Neural progenitor cell (in vitro differentiated cells): ENCODE measurements at regions not wholly inside any gene's neighbourhood (a gene's known extent, or its start where the extent isn't known, plus 50 kb on each side); places are given as distances from the start of the nearest gene placed in this dataset.

ENCODE experiments used
- DNase-seq: peaks from one replicate; pipeline ENCODE4 v3.0.0-alpha.2; 2016; ENCODE audit warnings: low spot score
- H2AFZ ChIP-seq: fragments of 200-600 bp; sonication (generic); replicated peaks from 2 replicates; pipeline ENCODE4 v1.6.1; 2016; ENCODE audit warnings: antibody characterized with exemption
- H3F3A ChIP-seq: fragments of 200-600 bp; sonication (generic); 2 replicates; pipeline ENCODE4 v1.6.1; 2016; ENCODE audit warnings: antibody characterized with exemption, low read depth
- H3K27ac ChIP-seq: fragments of 200-600 bp; sonication (generic); 2 replicates; pipeline ENCODE4 v1.5.1; 2016; ENCODE audit warnings: mild to moderate bottlenecking
- H3K27me3 ChIP-seq: fragments of 200-600 bp; sonication (generic); 2 replicates; pipeline ENCODE4 v1.6.1; 2016; ENCODE audit warnings: mild to moderate bottlenecking, moderate library complexity
- H3K36me3 ChIP-seq: fragments of 200-600 bp; sonication (generic); 2 replicates; pipeline ENCODE4 v1.5.1; 2016
- H3K4me1 ChIP-seq: fragments of 200-600 bp; sonication (generic); 2 replicates; pipeline ENCODE4 v1.6.1; 2016; ENCODE audit warnings: mixed run types
- H3K4me2 ChIP-seq: fragments of 200-600 bp; sonication (generic); 2 replicates; pipeline ENCODE4 v1.6.1; 2016
- H3K4me3 ChIP-seq: fragments of 200-600 bp; sonication (generic); 2 replicates; pipeline ENCODE4 v1.5.1; 2016
- H3K79me2 ChIP-seq: fragments of 200-600 bp; sonication (generic); 2 replicates; pipeline ENCODE4 v1.6.1; 2016; ENCODE audit warnings: low read depth
- H3K9ac ChIP-seq: fragments of 200-600 bp; sonication (generic); 2 replicates; pipeline ENCODE4 v1.6.1; 2016
- H3K9me3 ChIP-seq: fragments of 200-600 bp; sonication (generic); 2 replicates; pipeline ENCODE4 v1.5.1; 2016; ENCODE audit warnings: low read depth
- H4K20me1 ChIP-seq: fragments of 200-600 bp; sonication (generic); 2 replicates; pipeline ENCODE4 v1.6.1; 2016; ENCODE audit warnings: low read depth
- H3K27ac Mint-ChIP-seq: 3 replicates; pipeline ENCODE4 v1.8.0; 2021; ENCODE audit warnings: mixed read lengths
- H3K27me3 Mint-ChIP-seq: 2 replicates; pipeline ENCODE4 v1.8.0; 2022; ENCODE audit warnings: low read depth, mild to moderate bottlenecking, inconsistent platforms, moderate library complexity, mixed read lengths; ENCODE audit not compliant: insufficient read depth
- H3K36me3 Mint-ChIP-seq: 3 replicates; pipeline ENCODE4 v1.8.0; 2021; ENCODE audit warnings: mixed read lengths
- H3K4me1 Mint-ChIP-seq: 3 replicates; pipeline ENCODE4 v1.8.0; 2021; ENCODE audit warnings: mixed read lengths
- H3K4me3 Mint-ChIP-seq: 3 replicates; pipeline ENCODE4 v1.8.0; 2021; ENCODE audit warnings: mild to moderate bottlenecking, moderate library complexity, mixed read lengths
- H3K9me3 Mint-ChIP-seq: 3 replicates; pipeline ENCODE4 v1.8.0; 2020; ENCODE audit warnings: mixed read lengths
- EZH2 ChIP-seq: fragments of 200-600 bp; sonication (generic); IDR thresholded peaks from 2 replicates; pipeline ENCODE4 v1.6.1; 2017; ENCODE audit warnings: antibody characterized with exemption, mild to moderate bottlenecking, moderate library complexity
- EZH2phosphoT487 ChIP-seq: fragments of 200-600 bp; sonication (generic); IDR thresholded peaks from 2 replicates; pipeline ENCODE4 v1.6.1; 2017; ENCODE audit warnings: antibody characterized with exemption
- TF ChIP-seq, protein P1 (sequence below): fragments of 200-600 bp; sonication (generic); IDR thresholded peaks from 2 replicates; pipeline ENCODE4 v1.5.1; 2017; ENCODE audit warnings: antibody characterized with exemption, mild to moderate bottlenecking

DNA sequence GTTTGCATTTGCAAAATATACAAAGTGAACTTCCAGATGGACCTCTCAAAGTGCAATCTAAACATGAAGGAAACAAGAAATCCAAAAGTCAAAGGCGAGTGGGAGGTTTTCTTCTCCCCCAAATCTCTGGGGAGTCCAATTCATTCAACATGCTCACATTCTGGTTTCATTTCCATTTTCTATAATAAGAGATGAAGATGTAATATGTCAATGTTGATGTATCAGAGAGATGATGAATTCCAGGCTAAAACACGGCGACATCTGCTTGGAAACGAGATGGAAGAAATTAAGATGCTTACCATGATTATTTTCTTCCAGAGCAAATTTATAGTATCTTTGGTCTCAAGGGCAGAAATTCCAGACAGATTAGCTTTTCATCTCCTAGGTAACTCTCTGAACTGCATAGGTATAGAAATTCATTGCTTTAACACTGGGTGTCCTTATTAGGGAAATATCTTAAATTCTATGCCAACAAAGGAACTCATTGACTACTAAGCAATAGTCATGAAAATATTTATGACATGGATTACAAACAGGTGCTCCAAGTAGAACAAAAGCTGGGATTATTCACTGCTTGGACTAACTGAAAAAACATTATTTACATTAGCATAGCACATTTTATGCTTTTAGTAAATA lies 287.9 kb downstream of the SEC61B start:
- H3F3A ChIP-seq: no peaks in the 10 kb centered on the region
- H3K4me3 ChIP-seq: no peak overlapping the region
- no peaks in the 10 kb centered on the region for H3K36me3 Mint-ChIP-seq
- H3K27ac Mint-ChIP-seq: no peak overlapping the region
- H3K4me3 Mint-ChIP-seq: no peak overlapping the region
- H4K20me1 ChIP-seq: no peaks in the 10 kb centered on the region
- H3K36me3 ChIP-seq: no peaks in the 10 kb centered on the region
- no peak overlapping the region for H3K27ac ChIP-seq
- H3K27me3 Mint-ChIP-seq: peaks cover 2% of the 10 kb centered on the region
- peaks cover 2% of the 10 kb centered on the region for H3K9me3 Mint-ChIP-seq
- no peaks in the 10 kb centered on the region for H3K4me1 ChIP-seq
- H3K27me3 ChIP-seq: no peaks in the 10 kb centered on the region
- H3K9me3 ChIP-seq: no peaks in the 10 kb centered on the region
- DNase-seq: no peak
- H3K9ac ChIP-seq: no peak overlapping the region
- no peak for TF ChIP-seq EZH2phosphoT487
- TF ChIP-seq EZH2: no peak
- TF ChIP-seq, protein P1, sequence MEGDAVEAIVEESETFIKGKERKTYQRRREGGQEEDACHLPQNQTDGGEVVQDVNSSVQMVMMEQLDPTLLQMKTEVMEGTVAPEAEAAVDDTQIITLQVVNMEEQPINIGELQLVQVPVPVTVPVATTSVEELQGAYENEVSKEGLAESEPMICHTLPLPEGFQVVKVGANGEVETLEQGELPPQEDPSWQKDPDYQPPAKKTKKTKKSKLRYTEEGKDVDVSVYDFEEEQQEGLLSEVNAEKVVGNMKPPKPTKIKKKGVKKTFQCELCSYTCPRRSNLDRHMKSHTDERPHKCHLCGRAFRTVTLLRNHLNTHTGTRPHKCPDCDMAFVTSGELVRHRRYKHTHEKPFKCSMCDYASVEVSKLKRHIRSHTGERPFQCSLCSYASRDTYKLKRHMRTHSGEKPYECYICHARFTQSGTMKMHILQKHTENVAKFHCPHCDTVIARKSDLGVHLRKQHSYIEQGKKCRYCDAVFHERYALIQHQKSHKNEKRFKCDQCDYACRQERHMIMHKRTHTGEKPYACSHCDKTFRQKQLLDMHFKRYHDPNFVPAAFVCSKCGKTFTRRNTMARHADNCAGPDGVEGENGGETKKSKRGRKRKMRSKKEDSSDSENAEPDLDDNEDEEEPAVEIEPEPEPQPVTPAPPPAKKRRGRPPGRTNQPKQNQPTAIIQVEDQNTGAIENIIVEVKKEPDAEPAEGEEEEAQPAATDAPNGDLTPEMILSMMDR: no peak
- no peaks in the 10 kb centered on the region for H3K79me2 ChIP-seq
- peaks cover 35% of the 10 kb centered on the region for H3K4me1 Mint-ChIP-seq
- H2AFZ ChIP-seq: no peak overlapping the region
- H3K4me2 ChIP-seq: no peak overlapping the region

DNA sequence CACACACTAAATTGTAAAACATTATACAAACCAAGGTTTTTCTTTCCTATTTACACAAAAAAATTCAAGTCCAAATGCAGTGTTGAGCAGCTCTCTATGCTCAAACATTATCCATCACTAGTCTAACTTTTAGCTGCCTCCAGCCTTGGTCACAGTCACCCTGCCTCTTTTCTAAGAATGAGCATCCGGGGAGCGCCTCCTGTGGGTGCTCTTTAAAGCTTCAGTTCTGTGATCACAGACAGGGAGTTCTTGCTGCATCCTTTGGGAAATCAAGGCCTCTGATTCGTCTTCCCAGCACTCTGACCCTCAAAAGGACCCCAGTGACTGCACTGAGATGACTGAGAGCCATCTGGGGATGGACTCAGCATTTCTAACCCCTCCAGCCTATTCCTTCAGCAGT lies 289.6 kb downstream of the SEC61B start:
- H2AFZ ChIP-seq: no peak overlapping the region
- TF ChIP-seq EZH2: no peak
- no peak for TF ChIP-seq EZH2phosphoT487
- TF ChIP-seq, protein P1: peak; percentile 37
- H3K4me2 ChIP-seq: no peak overlapping the region
- peaks cover 2% of the 10 kb centered on the region for H3K27me3 Mint-ChIP-seq
- H3K36me3 ChIP-seq: no peaks in the 10 kb centered on the region
- H3K36me3 Mint-ChIP-seq: no peaks in the 10 kb centered on the region
- no peak overlapping the region for H3K9ac ChIP-seq
- no peak overlapping the region for H3K4me3 Mint-ChIP-seq
- H4K20me1 ChIP-seq: no peaks in the 10 kb centered on the region
- H3K27ac Mint-ChIP-seq: no peak overlapping the region
- H3K27ac ChIP-seq: no peak overlapping the region
- no peaks in the 10 kb centered on the region for H3K4me1 ChIP-seq
- H3K79me2 ChIP-seq: no peaks in the 10 kb centered on the region
- peaks cover 2% of the 10 kb centered on the region for H3K9me3 Mint-ChIP-seq
- peak; percentile 19 for DNase-seq
- H3K4me3 ChIP-seq: no peak overlapping the region
- H3K9me3 ChIP-seq: no peaks in the 10 kb centered on the region
- no peaks in the 10 kb centered on the region for H3K27me3 ChIP-seq
- peaks cover 35% of the 10 kb centered on the region for H3K4me1 Mint-ChIP-seq
- H3F3A ChIP-seq: no peaks in the 10 kb centered on the region

DNA sequence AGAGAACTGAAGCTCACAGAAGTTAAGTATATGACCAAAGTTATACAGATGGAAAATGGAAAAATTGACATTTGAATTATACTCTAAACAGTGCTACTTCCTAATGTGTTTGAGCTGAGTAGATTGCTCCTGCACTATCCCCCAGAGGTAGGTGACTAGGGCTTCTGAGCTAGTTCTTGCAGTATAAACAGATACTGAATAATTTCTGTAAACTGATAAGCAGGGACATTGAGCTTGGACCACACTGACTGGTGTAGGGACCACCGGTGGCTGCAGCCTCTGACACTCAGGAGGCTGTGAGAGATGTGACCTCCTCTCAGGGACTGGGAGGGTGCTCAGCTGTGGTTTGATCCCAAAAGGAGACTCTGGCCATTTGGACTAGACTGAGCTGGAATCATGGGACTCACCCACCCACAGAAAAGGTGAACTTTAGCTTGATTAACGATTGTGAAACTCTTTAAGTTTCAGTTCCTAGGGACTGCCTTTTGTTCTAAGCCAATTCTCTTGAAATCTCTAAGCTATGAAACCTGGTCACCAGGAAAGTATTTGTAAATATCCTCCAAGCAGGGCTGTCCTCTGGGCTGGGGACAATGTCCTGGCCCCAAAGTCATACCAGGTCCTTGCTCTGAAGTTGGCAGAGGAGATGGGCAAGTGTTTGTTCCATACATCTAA lies 291.5 kb downstream of the SEC61B start:
- Histone ChIP-seq H3K27ac (no peak overlapping the region), H3K36me3 (no peaks in the 10 kb centered on the region), H3K4me3 (no peak overlapping the region), H3K79me2 (no peaks in the 10 kb centered on the region), H4K20me1 (no peaks in the 10 kb centered on the region), H2AFZ (no peak overlapping the region), H3K9me3 (no peaks in the 10 kb centered on the region), H3K27me3 (no peaks in the 10 kb centered on the region), H3K4me2 (no peak overlapping the region), H3F3A (no peaks in the 10 kb centered on the region), H3K4me1 (no peaks in the 10 kb centered on the region), H3K9ac (no peak overlapping the region)
- no peak for TF ChIP-seq EZH2
- TF ChIP-seq, protein P1: no peak
- no peak for TF ChIP-seq EZH2phosphoT487
- H3K27ac Mint-ChIP-seq: no peak overlapping the region
- DNase-seq: no peak
- H3K4me3 Mint-ChIP-seq: no peak overlapping the region
- peaks cover 32% of the 10 kb centered on the region for H3K4me1 Mint-ChIP-seq
- H3K9me3 Mint-ChIP-seq: peaks cover 2% of the 10 kb centered on the region
- no peaks in the 10 kb centered on the region for H3K36me3 Mint-ChIP-seq
- H3K27me3 Mint-ChIP-seq: peaks cover 2% of the 10 kb centered on the region
